K562 (cell line): ENCODE measurements at regions not wholly inside any gene's neighbourhood (a gene's known extent, or its start where the extent isn't known, plus 50 kb on each side); places are given as distances from the start of the nearest gene placed in this dataset.

Experiments
- ZKSCAN1 ChIP-seq: fragments of 150-350 bp; IDR thresholded peaks from 2 replicates; pipeline ENCODE4 v1.6.1; 2016; ENCODE audit warnings: low read depth, low read length
- TF ChIP-seq, protein P1 (sequence below), 2 experiments: fragments of 450-650 bp; formaldehyde crosslinking in 1 of 2; IDR thresholded peaks; 2 replicates each; pipeline versions ENCODE4 v1.4.0 to v1.6.1; 2014 to 2020; ENCODE audit warnings: mild to moderate bottlenecking in 2 of 2, borderline replicate concordance in 1 of 2, low read depth in 1 of 2

DNA sequence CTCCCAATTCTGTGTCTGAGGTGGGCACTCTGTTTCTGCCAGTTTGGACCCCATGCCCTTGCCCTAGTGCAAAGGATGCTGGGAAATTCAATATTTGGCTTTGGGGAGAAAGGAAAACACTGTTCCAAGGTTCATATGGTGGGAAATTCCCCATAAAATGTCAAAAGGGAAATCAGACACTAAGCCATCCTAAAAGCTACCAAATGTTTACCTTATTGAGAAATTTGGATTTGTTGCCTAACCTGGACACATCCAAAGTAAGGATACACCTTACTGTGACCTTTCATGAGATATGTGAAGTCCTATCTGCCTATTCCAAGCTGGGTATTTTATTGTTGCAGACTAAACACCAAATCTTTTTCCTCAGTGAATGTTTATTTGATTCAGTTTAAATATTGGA is 109.1 kb downstream of the CYP26A1 start:
- TF ChIP-seq, protein P1, sequence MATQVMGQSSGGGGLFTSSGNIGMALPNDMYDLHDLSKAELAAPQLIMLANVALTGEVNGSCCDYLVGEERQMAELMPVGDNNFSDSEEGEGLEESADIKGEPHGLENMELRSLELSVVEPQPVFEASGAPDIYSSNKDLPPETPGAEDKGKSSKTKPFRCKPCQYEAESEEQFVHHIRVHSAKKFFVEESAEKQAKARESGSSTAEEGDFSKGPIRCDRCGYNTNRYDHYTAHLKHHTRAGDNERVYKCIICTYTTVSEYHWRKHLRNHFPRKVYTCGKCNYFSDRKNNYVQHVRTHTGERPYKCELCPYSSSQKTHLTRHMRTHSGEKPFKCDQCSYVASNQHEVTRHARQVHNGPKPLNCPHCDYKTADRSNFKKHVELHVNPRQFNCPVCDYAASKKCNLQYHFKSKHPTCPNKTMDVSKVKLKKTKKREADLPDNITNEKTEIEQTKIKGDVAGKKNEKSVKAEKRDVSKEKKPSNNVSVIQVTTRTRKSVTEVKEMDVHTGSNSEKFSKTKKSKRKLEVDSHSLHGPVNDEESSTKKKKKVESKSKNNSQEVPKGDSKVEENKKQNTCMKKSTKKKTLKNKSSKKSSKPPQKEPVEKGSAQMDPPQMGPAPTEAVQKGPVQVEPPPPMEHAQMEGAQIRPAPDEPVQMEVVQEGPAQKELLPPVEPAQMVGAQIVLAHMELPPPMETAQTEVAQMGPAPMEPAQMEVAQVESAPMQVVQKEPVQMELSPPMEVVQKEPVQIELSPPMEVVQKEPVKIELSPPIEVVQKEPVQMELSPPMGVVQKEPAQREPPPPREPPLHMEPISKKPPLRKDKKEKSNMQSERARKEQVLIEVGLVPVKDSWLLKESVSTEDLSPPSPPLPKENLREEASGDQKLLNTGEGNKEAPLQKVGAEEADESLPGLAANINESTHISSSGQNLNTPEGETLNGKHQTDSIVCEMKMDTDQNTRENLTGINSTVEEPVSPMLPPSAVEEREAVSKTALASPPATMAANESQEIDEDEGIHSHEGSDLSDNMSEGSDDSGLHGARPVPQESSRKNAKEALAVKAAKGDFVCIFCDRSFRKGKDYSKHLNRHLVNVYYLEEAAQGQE (IDR thresholded peaks at IDR 0.05; ENCODE audit: borderline replicate concordance) = no peak
- TF ChIP-seq, protein P1 (CRISPR knock-in tag; IDR thresholded peaks at IDR 0.05; ENCODE audit: low read depth) = no peak
- no peak for TF ChIP-seq ZKSCAN1
